ENCODE measurements at regions not wholly inside any gene's neighbourhood (a gene's known extent, or its start where the extent isn't known, plus 50 kb on each side); places are given as distances from the start of the nearest gene placed in this dataset.
"Not testable (repeated sequence)": the region's sequence is repeated elsewhere in the genome, so short reads cannot be mapped to it uniquely, and the experiment has no call there.

DNA sequence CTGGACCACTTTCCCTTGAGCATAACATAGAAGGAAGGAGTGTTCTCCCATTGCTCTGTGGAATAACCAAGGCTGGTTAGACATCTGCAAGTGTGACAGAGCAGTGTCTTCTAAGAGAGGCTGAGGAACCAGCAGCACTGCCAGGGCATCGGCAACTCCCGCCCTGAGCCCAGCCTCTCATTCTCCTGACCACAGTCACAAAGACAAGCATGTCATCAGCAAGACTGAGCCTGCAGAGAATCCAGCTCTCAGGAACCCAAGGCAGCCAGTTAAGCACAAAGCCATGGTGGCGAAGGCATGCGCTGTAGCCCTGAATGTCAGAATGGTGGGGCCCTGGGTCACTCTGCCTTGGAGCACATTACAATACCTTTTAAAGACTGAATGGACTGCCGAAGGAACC is 253.9 kb downstream of the AGTPBP1 start:
- no peak for DNase-seq (ENCODE audit: low read depth in 2 of 2)

DNA sequence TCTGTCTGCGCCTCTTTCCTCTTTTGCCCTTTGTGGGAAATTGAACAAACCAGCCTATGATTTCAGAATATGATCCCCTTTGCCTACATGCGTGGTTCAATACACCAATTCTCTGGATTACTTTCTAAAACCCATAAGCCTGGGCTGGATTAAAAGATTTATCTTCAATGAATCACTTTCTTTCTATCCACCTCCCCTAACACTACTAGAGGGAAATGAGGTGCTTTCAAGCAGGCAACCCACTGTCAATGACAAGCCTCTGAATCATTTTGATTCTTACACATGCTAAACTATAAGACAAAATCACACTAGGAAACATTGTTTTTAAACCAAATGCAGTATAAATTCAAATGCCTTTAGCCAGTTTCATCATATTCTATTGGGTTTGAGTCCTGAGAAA is 257.5 kb downstream of the AGTPBP1 start:
- DNase-seq (ENCODE audit: low read depth in 2 of 2) = no peak

DNA sequence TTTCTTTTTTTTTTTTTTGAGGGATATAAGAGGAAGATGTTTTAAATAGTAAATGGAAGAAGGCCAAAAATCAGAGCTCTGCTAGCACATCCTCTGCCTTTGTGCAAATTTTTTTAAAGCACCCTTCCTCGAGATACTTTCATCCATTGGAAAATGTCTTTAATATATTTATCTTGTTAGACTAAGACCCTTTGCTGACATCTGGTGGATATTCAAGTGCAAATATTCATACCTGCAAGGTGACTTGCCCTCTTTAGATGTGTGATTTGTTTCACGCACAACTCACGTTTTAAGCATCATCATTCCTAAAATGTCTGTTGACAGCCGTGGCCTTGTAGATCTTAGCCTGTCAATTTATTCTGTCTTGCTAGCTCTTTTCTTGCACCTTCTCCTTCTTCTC is 258.5 kb downstream of the AGTPBP1 start:
- DNase-seq (ENCODE audit: low read depth in 2 of 2) = no peak

DNA sequence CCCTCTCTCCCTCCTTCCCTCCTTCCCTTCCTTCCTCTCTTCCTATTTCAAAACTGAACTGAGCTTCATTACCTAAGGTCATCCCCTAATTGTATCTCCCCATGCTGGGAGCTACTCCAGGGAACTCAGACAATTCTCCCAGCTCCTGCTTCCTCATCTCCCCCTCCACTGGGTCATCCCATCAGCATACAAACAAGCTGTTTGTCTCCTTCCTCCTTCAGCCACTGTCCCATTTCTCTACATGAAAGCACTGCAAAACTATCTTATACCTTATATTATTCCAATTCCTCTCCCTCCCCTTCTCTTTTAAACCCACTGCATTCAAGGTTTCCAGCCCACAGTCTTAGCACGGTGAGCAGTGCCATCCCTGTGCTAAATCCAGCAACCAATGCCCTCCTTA is 262.4 kb downstream of the AGTPBP1 start:
- no peak for DNase-seq (ENCODE audit: low read depth in 2 of 2)

DNA sequence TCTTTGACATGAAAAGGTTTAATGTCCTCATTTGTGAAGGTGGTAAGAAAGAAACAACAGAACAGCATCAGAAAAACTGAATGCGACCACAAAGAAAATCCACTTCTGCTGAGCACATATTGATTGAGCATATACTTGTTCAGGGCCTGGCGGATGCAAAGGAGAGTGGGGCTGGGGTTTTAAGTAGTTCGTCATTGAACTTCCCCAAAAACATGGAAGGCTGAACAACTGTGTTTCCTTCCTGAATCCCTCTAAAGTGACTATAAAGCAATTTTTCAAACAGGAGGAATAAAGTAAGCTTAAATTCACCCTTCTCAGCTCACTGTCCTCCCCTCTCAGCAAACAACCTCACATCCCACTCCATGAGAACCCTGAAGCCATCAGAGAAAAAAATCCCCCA is 262.9 kb downstream of the AGTPBP1 start:
- DNase-seq (ENCODE audit: low read depth in 2 of 2) = no peak

DNA sequence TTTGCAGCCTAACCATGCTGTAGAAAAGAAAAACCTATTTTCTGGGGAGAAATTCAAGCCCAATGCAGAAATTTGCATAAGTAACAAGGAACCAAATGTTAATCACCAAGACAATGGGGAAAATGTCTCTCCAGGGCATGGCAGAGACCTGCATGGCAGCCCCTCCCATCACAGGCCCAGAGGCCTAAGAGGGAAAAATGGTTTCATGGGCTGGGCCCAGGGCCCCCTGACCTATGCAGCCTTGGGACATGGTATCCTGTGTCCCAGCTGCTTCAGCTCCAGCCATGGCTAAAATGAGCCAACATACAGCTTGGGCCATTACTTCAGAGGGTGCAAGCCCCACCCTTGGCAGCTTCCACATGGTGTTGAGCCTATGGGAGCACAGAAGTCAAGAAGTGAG is 266.9 kb downstream of the AGTPBP1 start:
- not testable (repeated sequence) for DNase-seq (ENCODE audit: low read depth in 2 of 2)

DNA sequence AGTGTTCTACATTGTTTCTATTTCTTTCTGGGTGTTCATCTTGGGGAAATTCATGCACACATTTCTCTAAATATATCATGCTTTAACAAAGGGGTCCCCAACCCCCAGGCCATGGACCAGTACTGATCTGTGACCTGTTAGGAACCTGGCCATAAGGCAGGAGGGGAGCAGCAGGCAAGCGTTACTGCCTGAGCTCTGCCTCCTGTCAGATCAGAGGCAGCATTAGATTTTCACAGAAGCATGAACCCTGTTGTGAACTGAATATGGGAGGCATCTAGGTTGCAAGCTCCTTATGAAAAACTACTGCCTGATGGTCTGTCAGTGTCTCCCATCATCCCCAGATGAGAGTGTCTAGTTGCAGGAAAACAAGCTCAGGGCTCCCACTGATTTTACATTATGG is 270.0 kb downstream of the AGTPBP1 start:
- no peak for DNase-seq (ENCODE audit: low read depth in 2 of 2)

DNA sequence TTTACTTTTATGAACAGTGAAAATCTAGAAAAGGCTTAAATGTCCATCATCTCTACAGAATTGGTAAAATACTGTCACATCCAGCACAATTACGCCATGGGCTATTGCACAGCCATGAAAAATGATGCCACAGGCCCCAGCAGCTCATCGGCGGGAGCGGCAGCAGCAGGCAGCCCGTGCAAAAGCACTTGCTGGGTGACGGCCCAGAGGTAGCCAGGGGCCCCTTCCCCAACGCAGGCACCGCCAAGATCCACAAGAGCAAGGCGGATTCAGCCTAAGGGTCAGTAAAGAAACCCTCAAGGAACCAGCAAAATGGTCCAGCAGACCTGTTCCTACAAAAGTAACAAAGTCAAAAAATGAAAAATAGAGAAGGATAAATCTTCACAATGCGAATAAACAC is 272.7 kb downstream of the AGTPBP1 start:
- no peak for DNase-seq (ENCODE audit: low read depth in 2 of 2)

DNA sequence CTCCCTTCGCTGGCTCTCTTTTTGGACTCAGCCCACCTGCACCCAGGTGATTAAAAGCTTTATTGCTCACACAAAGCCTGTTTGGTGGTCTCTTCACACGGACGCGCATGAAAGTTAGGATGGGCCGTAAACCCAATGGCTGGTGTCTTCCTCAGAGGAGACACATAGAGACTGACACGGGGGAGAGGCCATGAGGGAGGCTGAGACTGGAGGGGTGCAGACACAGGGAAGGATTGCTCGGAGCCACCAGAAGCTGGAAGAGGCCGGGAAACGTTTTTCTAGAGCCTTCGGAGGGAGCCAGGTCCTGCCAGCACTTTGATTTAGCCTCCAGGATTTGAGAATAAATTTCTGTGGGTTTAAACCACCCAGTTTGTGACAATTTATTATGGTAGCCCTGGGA is 274.9 kb downstream of the AGTPBP1 start:
- no peak for DNase-seq (ENCODE audit: low read depth in 2 of 2)

DNA sequence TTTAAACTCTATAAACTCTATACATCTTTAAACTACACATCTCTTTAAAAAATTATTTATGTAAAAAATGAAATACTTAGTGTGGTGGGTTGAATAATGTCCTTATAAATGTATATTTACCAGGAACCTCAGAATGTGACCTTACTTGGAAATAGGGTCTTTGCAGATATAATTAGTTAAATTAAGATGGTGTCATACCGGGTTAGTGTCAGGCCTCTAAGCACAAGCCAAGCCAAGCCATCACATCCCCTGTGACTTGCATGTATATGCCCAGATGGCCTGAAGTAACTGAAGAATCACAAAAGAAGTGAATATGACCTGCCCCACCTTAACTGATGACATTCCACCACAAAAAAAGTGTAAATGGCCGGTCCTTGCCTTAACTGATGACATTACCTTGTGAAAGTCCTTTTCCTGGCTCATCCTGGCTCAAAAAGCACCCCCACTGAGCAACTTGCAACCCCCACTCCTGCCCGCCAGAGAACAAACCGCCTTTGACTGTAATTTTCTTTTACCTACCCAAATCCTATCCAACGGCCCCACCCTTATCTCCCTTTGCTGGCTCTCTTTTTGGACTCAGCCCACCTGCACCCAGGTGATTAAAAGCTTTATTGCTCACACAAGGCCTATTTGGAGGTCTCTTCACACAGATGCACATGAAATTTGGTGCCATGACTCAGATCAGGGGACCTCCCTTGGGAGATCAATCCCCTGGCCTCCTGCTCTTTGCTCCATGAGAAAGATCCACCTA is 283.5 kb downstream of the AGTPBP1 start:
- DNase-seq (ENCODE audit: low read depth in 2 of 2) = not testable (repeated sequence)

DNA sequence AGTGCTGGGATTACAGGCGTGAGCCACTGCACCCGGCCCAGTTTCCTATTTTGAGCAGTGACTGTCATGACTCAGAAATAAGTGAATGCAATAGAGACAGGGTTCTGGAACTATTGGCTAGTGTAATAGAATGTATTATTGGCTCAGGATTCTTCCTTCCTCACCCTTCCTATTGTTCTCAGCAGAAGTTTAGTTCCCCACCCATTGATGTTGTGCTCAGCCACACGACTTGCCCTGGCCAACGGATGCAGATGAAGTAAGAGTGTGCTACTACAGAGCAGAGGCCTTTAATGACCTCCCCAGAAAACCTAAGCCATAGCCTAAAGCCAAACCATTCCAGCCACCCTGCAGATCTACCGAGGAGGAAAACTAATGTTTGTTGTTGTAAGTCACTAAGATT is 287.9 kb downstream of the AGTPBP1 start:
- DNase-seq (ENCODE audit: low read depth in 2 of 2) = no peak

DNA sequence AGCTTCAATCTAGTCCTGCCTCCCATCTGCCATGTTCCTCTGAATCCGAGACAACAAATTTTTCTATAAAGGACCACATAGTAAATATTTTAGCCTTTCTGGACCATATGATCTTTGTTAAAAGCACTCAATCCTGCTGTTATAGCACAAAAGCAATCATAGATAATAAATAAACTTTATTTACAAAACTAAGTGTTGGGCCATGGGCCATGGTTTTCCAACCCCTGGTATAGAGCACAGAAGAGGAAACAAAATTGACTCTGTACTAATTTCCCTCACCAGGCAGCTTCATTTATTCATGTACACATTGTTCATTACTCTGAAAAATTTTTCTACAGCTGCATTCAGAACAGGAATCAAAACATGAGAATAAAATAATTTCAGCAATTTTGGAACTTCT is 288.9 kb downstream of the AGTPBP1 start:
- no peak for DNase-seq (ENCODE audit: low read depth in 2 of 2)

DNA sequence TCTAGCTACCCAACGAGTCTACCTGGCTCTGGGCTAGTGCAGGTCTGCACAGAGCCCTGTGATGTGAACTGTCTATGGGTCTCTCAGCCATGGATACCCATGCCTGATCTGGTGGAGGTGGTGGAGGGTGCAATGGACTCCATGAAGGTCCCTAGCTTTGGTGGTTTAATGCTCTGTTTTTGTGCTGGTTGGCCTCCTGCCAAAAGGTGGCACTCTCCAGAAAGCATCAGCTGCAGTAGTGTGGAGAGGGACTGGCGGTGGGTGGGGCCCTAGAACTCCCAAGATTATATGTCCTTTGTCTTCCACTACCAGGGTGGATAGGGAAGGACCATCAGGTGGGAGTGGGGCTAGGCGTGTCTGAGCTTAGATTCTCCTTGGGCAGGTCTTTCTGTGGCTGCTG is 290.1 kb downstream of the AGTPBP1 start:
- no peak for DNase-seq (ENCODE audit: low read depth in 2 of 2)

DNA sequence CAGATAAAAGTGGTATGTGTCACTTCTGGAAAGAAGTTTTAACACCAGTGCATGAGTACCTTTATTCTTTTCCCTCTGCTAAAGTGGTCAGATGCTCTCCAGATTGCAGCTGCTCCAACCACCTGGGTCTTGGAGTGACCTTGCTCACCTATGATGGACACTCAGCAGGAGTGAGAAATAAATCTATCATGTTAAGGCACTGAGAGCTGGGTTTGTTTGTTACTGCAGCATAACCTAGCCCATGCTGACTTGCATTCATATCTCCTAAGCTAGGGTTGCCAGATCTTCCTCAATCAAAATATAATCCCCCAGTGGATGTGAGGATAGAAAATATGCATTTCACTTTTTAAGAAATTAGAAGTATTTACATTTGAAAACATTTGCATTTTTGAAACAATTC is 295.9 kb downstream of the AGTPBP1 start:
- DNase-seq (ENCODE audit: low read depth in 2 of 2) = no peak

DNA sequence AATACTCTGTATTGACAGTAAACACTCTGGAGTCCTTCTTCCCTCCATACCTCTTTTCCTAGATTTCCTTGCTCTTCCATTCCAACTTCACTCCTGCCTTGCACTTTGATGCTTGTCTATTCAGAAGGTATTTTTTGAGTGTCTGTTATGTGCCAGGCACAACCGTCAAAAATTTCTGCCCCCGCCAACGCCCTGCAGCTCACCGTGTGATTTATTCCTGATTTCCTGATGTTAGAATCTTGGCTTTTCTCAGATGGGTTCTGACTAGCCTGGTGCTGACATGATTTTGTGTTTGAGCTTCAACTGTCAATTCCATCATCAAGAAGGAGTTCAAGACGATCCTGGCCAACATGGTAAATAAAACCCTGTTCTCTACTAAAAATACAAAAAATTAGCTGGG is 297.5 kb downstream of the AGTPBP1 start:
- no peak for DNase-seq (ENCODE audit: low read depth in 2 of 2)

DNA sequence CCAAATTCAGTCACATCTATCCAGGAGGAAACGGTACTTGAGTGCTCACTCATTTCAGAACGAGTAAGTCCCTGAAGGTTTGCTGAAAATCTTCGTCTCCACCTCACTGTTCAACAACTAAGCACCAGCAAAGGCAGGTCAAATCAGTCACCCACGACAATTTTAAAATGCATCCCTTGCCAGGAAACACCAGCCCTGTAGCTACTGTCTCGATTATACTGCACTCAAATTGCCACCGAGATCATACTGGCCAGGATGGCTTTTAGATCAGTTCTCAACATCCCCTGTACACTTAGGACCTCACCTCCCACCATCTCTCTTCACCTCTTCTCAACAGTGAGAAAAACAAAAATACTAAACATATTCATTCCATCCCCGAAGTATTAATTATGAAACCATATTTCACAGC is 298.6 kb downstream of the AGTPBP1 start:
- DNase-seq (ENCODE audit: low read depth in 2 of 2) = no peak

DNA sequence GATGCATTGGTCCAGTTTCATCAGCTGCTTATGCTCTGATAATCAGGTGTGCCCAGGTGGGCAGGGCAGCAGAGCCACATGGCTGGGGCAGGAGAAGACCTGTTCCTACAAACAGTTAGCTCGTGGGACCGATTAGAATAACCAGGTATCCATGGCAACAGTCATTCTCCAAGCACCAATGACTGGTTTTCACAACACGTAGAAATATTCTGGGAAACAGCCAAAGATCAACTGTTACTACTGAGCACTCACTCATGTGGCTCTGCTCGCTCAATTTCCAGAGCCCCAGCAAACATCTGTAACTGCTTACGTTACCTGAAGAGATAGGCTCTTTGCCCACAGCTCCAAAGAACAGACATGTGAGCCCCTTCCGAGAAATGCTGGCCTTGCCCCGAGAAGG is 302.0 kb downstream of the AGTPBP1 start:
- no peak for DNase-seq (ENCODE audit: low read depth in 2 of 2)

DNA sequence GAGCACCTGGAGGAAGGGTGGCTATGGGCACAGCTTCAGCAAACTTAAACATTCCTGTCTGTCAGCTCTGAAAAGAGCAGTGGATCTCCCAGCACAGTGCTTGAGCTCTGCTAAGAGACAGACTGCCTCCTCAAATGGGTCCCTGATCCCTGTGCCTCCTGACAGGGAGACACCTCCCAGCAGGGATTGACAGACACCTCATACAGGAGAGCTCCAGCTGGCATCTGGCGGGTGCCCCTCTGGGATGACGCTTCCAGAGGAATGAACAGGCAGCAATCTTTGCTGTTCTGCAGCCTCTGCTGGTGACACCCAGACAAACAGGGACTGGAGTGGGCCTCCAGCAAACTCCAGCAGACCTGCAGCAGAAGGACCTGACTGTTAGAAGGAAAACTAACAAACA is 307.8 kb downstream of the AGTPBP1 start:
- DNase-seq (ENCODE audit: low read depth in 2 of 2) = not testable (repeated sequence)

DNA sequence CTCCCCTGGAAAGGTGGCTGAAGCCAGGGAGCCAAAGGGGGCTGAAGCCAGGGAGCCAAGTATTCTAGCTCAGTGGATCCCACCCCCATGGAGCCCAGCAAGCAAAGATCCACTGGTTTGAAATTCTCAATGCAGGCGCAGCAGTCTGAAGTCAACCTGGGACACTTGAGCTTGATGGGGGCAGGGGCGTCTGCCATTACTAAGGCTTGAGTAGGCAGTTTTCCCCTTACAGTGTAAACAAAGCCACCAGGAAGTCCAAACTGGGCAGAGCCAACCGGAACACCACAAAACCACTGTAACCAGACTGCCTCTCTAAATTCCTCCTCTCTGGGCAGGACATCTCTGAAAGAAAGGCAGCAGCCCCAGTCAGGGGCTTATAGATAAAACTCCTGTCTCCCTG is 308.2 kb downstream of the AGTPBP1 start:
- DNase-seq (ENCODE audit: low read depth in 2 of 2) = not testable (repeated sequence)

DNA sequence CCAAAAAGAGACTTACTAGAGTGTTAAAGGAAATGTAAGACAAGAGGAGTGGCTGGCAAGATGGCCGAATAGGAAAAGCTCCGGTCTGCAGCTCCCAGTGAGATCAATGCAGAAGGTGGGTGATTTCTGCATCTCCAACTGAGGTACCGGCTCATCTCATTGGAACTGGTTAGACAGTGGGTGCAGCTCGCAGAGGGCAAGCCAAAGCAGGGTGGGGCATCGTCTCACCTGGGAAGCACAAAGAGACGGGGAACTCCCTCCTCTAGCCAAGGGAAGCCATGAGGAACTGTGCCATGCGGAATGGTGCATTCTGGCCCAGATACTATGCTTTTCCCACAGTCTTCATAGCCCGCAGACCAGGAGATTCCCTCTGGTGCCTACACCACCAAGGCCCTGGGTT is 308.7 kb downstream of the AGTPBP1 start:
- no peak for DNase-seq (ENCODE audit: low read depth in 2 of 2)

DNA sequence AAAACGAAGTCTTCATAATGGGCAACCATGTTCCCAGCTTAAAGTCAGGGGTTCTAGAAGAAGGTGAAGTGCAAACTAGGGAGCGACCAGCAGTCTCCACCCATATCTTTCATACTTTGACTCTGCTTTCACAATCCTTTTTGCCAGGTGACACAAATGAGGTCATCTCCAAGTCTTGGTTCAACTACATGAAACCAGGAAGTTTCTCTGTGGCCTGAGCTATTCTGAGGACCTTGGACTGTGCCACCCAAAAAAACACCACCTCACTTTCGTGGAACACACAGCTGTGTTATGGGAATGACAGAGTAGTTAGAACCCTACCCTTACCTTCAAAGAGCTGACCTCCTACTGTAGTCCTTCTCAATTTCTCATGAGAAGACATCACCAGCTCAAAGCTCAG is 309.2 kb downstream of the AGTPBP1 start:
- DNase-seq (ENCODE audit: low read depth in 2 of 2) = no peak

DNA sequence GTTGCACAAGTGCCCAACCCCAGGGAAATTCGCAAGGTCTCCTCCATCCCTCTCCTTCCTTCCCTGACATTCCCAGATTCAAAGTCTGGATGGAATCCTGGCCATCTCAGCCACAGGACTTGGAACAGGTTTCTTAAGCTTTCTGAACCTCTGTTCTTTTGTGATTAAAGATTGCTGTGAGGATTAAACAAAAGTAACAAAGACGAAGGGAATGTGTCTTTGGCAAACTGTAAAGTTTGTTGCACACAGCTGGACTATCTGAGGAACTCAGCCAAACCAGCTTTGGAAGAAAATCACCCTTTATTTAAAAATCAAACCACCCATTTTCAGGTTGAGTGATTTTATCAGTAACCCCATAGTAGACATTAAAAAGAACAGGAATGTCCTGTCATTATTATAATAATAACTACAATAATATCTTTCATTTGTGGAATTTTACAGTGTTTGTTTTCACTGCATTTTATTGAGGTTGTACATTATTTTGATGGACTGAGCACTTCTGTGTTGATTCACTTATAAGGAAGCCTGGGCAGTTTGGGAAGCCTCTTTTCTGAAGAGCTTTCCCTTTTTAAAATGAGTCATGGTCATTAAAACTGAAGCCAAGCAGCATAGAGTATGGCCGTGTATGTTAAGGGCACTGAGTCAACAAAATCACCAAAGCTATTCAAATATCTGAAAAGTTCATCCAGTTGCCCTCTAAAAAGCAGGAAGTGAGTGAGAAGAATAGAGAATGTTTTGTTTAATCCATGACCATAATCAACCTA is 310.2 kb downstream of the AGTPBP1 start:
- DNase-seq (ENCODE audit: low read depth in 2 of 2) = no peak

DNA sequence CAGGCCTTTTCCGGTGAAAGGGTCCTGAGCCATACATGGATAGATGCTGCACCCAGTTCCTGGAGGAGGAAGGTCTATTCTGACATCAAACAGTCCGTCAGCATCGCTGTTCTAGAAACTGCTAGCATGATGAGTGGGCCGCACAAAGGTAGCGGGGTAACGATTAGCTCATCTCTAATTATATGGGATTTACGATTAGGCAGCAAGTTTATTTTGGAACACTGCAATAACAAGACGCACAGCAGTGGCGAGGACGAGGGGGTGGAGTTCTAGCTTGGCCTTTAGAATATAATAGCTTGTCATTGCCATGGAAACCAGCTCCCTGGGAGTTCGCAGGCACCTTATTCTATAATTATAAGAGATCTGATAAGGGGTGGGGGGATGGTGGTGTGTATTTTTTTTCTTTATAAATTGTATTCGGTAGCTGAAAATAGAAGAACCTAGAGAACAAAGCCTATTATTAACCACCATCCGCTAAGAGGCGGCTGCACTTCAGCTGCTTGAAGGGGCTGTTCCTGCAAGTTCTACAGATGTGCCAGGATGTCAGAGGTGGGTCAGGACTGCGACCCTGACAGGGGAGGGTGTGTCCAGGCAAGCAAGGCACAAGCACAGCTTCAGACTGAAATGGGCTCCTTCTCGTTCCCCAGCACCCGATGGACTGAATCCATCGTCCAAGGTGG is 311.0 kb downstream of the AGTPBP1 start:
- no peak for DNase-seq (ENCODE audit: low read depth in 2 of 2)
